WTC11 (cell line): ENCODE measurements at regions not wholly inside any gene's neighbourhood (a gene's known extent, or its start where the extent isn't known, plus 50 kb on each side); places are given as distances from the start of the nearest gene placed in this dataset.

Experiments
- ATAC-seq: fragments of 200-7000 bp; cut with Tn5 transposase; 2 replicates; pipeline ENCODE4 v1.10.0; 2021; ENCODE audit warnings: mild to moderate bottlenecking, moderate library complexity
- CTCF ChIA-PET: fragments of 300-600 bp; sonication (Branson Sonifier 250); formaldehyde crosslinking; loops from one replicate; lab custom pipeline; 2021; ENCODE audit warnings: antibody characterized with exemption; lab: Charles Lee
- POLR2A ChIA-PET: fragments of 350-600 bp; sonication (Branson Sonifier 250); formaldehyde crosslinking; loops from one replicate; lab custom pipeline; 2021; ENCODE audit warnings: antibody characterized with exemption; lab: Charles Lee
- DNase-seq: peaks from one replicate; pipeline ENCODE4 v3.0.0; 2021; ENCODE audit warnings: low spot score
- H3K27ac Mint-ChIP-seq: 2 replicates; pipeline ENCODE4 v1.8.0; 2021; ENCODE audit warnings: mixed read lengths
- H3K27me3 Mint-ChIP-seq: 2 replicates; pipeline ENCODE4 v1.8.0; 2021; ENCODE audit warnings: low read depth, mild to moderate bottlenecking, moderate library complexity, mixed read lengths
- H3K36me3 Mint-ChIP-seq: 2 replicates; pipeline ENCODE4 v1.8.0; 2021; ENCODE audit warnings: mixed read lengths
- H3K4me1 Mint-ChIP-seq: 2 replicates; pipeline ENCODE4 v1.8.0; 2022; ENCODE audit warnings: mixed read lengths
- H3K4me3 Mint-ChIP-seq: 2 replicates; pipeline ENCODE4 v1.8.0; 2021; ENCODE audit warnings: mild to moderate bottlenecking, moderate library complexity, mixed read lengths
- H3K9me3 Mint-ChIP-seq: 2 replicates; pipeline ENCODE4 v1.8.0; 2021; ENCODE audit warnings: mixed read lengths
- AFF4 ChIP-seq: sonication (generic); formaldehyde crosslinking; IDR thresholded peaks from 2 replicates; pipeline ENCODE4 v1.8.1; 2023; ENCODE audit warnings: mild to moderate bottlenecking, missing genetic modification reagents, borderline replicate concordance
- AR ChIP-seq: fragments of 250-450 bp; sonication (Bioruptor Pico); IDR thresholded peaks from 2 replicates; pipeline ENCODE4 v1.9.0; 2021; ENCODE audit warnings: mild to moderate bottlenecking
- CBFB ChIP-seq: sonication (generic); formaldehyde crosslinking; IDR thresholded peaks from 2 replicates; pipeline ENCODE4 v1.8.1; 2022; ENCODE audit warnings: mild to moderate bottlenecking, low read depth, missing genetic modification reagents
- CREM ChIP-seq: sonication (generic); formaldehyde crosslinking; IDR thresholded peaks from 2 replicates; pipeline ENCODE4 v1.8.1; 2022; ENCODE audit warnings: mild to moderate bottlenecking, missing genetic modification reagents, moderate library complexity
- E2F4 ChIP-seq: sonication (generic); formaldehyde crosslinking; IDR thresholded peaks from 2 replicates; pipeline ENCODE4 v1.8.1; 2022; ENCODE audit warnings: low read depth, mild to moderate bottlenecking, moderate library complexity, missing genetic modification reagents, borderline replicate concordance
- EMX1 ChIP-seq: fragments of 250-450 bp; sonication (Bioruptor Pico); IDR thresholded peaks from 2 replicates; pipeline ENCODE4 v1.8.0; 2021; ENCODE audit warnings: mild to moderate bottlenecking
- ESRRA ChIP-seq: sonication (generic); formaldehyde crosslinking; IDR thresholded peaks from 2 replicates; pipeline ENCODE4 v1.8.1; 2022; ENCODE audit warnings: mild to moderate bottlenecking, missing genetic modification reagents, borderline replicate concordance
- FOXJ3 ChIP-seq: sonication (generic); formaldehyde crosslinking; IDR thresholded peaks from 2 replicates; pipeline ENCODE4 v1.9.0; 2021; ENCODE audit warnings: missing genetic modification reagents, mild to moderate bottlenecking, borderline replicate concordance
- GABPB1 ChIP-seq: sonication (generic); formaldehyde crosslinking; IDR thresholded peaks from 2 replicates; pipeline ENCODE4 v1.8.1; 2023; ENCODE audit warnings: mild to moderate bottlenecking, missing genetic modification reagents
- HMGA2 ChIP-seq: fragments of 250-450 bp; sonication (Bioruptor Pico); IDR thresholded peaks from 2 replicates; pipeline ENCODE4 v1.4.0; 2021; ENCODE audit warnings: mild to moderate bottlenecking, moderate library complexity
- KAT7 ChIP-seq: sonication (generic); formaldehyde crosslinking; IDR thresholded peaks from 2 replicates; pipeline ENCODE4 v1.8.1; 2023; ENCODE audit warnings: missing genetic modification reagents, mild to moderate bottlenecking, borderline replicate concordance
- NR2C2 ChIP-seq: sonication (generic); formaldehyde crosslinking; IDR thresholded peaks from 2 replicates; pipeline ENCODE4 v1.8.0; 2022; ENCODE audit warnings: mild to moderate bottlenecking, missing genetic modification reagents
- PRRX2 ChIP-seq: fragments of 250-450 bp; sonication (Bioruptor Pico); IDR thresholded peaks from 2 replicates; pipeline ENCODE4 v1.8.0; 2021; ENCODE audit warnings: mild to moderate bottlenecking
- SMAD4 ChIP-seq: sonication (generic); formaldehyde crosslinking; IDR thresholded peaks from 2 replicates; pipeline ENCODE4 v1.8.0; 2022; ENCODE audit warnings: mild to moderate bottlenecking, missing genetic modification reagents
- SOX15 ChIP-seq: fragments of 250-450 bp; sonication (Bioruptor Pico); IDR thresholded peaks from 2 replicates; pipeline ENCODE4 v1.9.0; 2021; ENCODE audit warnings: mild to moderate bottlenecking
- TCF7 ChIP-seq: sonication (generic); formaldehyde crosslinking; IDR thresholded peaks from 2 replicates; pipeline ENCODE4 v1.8.0; 2022; ENCODE audit warnings: mild to moderate bottlenecking, low read depth, missing genetic modification reagents, moderate library complexity
- TP53 ChIP-seq: sonication (generic); formaldehyde crosslinking; IDR thresholded peaks from 2 replicates; pipeline ENCODE4 v1.8.1; 2023; ENCODE audit warnings: mild to moderate bottlenecking, missing genetic modification reagents
- ZNF121 ChIP-seq: sonication (generic); formaldehyde crosslinking; IDR thresholded peaks from 2 replicates; pipeline ENCODE4 v1.8.0; 2023; ENCODE audit warnings: missing genetic modification reagents
- ZNF219 ChIP-seq: sonication (generic); formaldehyde crosslinking; IDR thresholded peaks from 2 replicates; pipeline ENCODE4 v1.8.0; 2023; ENCODE audit warnings: missing genetic modification reagents, mild to moderate bottlenecking, borderline replicate concordance
- ZNF423 ChIP-seq: fragments of 250-450 bp; sonication (Bioruptor Pico); IDR thresholded peaks from 2 replicates; pipeline ENCODE4 v2.1.2; 2022; ENCODE audit warnings: mild to moderate bottlenecking, moderate library complexity
- ZNF512 ChIP-seq: sonication (generic); formaldehyde crosslinking; IDR thresholded peaks from 2 replicates; pipeline ENCODE4 v1.8.1; 2022; ENCODE audit warnings: missing genetic modification reagents, borderline replicate concordance
- ZNF671 ChIP-seq: fragments of 250-450 bp; sonication (Bioruptor Pico); IDR thresholded peaks from 2 replicates; pipeline ENCODE4 v1.8.0; 2021; ENCODE audit warnings: mild to moderate bottlenecking
- TF ChIP-seq, protein P1 (sequence below): fragments of 250-450 bp; sonication (Bioruptor Pico); IDR thresholded peaks from 2 replicates; pipeline ENCODE4 v1.8.0; 2021; ENCODE audit warnings: mild to moderate bottlenecking
- TF ChIP-seq, protein P2 (sequence below): sonication (generic); formaldehyde crosslinking; conservative IDR thresholded peaks from 2 replicates; pipeline ENCODE4 v1.8.1; 2022; ENCODE audit warnings: mild to moderate bottlenecking, missing genetic modification reagents

- no peak overlapping the region for H3K27ac Mint-ChIP-seq
- ATAC-seq = no peak
- H3K9me3 Mint-ChIP-seq = peaks cover 4% of the 10 kb centered on the region; the same call in 1 of the 2 replicates
- peaks cover 8% of the 10 kb centered on the region for H3K4me1 Mint-ChIP-seq
- ChIA-PET POLR2A (no interaction called here), CTCF (no interaction called here)
- no peak overlapping the region for H3K4me3 Mint-ChIP-seq
- TF ChIP-seq E2F4 (CRISPR knock-in tag) (no peak), CREM (CRISPR knock-in tag) (no peak)
- DNase-seq = no peak
- H3K27me3 Mint-ChIP-seq = no peaks in the 10 kb centered on the region
- no peaks in the 10 kb centered on the region for H3K36me3 Mint-ChIP-seq
Measured at GRCh38 chr2:7292154-7292691, 375.0 kb downstream of the RNF144A start.

DNA sequence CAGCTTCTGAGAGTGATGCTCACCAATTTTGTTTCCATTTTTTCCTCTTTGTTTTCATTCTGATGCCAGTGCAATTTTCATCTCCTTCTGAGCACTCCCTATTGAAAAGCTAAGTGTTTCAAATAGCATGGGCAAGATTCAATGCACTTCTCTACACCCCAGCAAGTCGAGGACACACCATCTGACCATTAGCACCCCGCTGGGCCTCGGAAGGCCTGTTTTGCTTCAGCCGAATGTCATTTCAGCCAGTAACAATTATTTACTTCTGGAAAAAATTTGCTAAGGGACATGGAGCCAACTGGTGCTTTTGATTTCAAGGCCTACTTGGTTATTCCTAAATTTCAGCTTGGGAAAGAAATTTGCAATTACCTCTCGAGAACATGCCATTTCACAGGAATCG lies 392.4 kb downstream of the RNF144A start:
- Mint-ChIP-seq H3K4me3 (no peak overlapping the region), H3K4me1 (peaks cover 11% of the 10 kb centered on the region), H3K9me3 (peaks cover 5% of the 10 kb centered on the region), H3K36me3 (no peaks in the 10 kb centered on the region)
- ATAC-seq = no peak
- TF ChIP-seq ZNF671 (CRISPR knock-in tag) (no peak), NR2C2 (CRISPR knock-in tag) (no peak), TCF7 (CRISPR knock-in tag) (no peak), ZNF219 (CRISPR knock-in tag) (no peak), SOX15 (CRISPR knock-in tag) (no peak), GABPB1 (CRISPR knock-in tag) (no peak), TP53 (CRISPR knock-in tag) (no peak), AFF4 (CRISPR knock-in tag) (no peak), CBFB (CRISPR knock-in tag) (no peak), KAT7 (CRISPR knock-in tag) (no peak), ESRRA (CRISPR knock-in tag) (no peak), FOXJ3 (CRISPR knock-in tag) (no peak), EMX1 (CRISPR knock-in tag) (no peak)
- TF ChIP-seq, protein P1, sequence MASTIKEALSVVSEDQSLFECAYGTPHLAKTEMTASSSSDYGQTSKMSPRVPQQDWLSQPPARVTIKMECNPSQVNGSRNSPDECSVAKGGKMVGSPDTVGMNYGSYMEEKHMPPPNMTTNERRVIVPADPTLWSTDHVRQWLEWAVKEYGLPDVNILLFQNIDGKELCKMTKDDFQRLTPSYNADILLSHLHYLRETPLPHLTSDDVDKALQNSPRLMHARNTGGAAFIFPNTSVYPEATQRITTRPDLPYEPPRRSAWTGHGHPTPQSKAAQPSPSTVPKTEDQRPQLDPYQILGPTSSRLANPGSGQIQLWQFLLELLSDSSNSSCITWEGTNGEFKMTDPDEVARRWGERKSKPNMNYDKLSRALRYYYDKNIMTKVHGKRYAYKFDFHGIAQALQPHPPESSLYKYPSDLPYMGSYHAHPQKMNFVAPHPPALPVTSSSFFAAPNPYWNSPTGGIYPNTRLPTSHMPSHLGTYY (CRISPR knock-in tag) = no peak
- TF ChIP-seq, protein P2, sequence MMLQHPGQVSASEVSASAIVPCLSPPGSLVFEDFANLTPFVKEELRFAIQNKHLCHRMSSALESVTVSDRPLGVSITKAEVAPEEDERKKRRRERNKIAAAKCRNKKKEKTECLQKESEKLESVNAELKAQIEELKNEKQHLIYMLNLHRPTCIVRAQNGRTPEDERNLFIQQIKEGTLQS = no peak
- TF ChIP-seq, all 79 proteins: peak for 0
- POLR2A ChIA-PET = no interaction called here
- Mint-ChIP-seq H3K27me3 (no peaks in the 10 kb centered on the region), H3K27ac (no peak overlapping the region)
- DNase-seq = peak; percentile 16
- CTCF ChIA-PET = interaction anchor here (0.5 kb wide), 1 partner anchor 36 kb away, joined by 3 read pairs; no protein-coding TSS in a partner anchor

- H3K4me1 Mint-ChIP-seq = peaks cover 33% of the 10 kb centered on the region
- no peaks in the 10 kb centered on the region for H3K9me3 Mint-ChIP-seq
- peaks cover 12% of the 10 kb centered on the region for H3K27me3 Mint-ChIP-seq
- DNase-seq = peak; percentile 15
- no peak overlapping the region for H3K27ac Mint-ChIP-seq
- ChIA-PET POLR2A (no interaction called here), CTCF (interaction anchor here (1.5 kb wide), 1 partner anchor 121 kb away, joined by 4 read pairs; no protein-coding TSS in a partner anchor)
- no peak overlapping the region for H3K4me3 Mint-ChIP-seq
- peak; percentile 69 for ATAC-seq
- H3K36me3 Mint-ChIP-seq = no peaks in the 10 kb centered on the region
- TF ChIP-seq ZNF512 (CRISPR knock-in tag) = no peak
- no peak for TF ChIP-seq HMGA2
- no peak for TF ChIP-seq ZNF121 (CRISPR knock-in tag)
- no peak for TF ChIP-seq SMAD4
- no peak for TF ChIP-seq ZNF423
- TF ChIP-seq PRRX2 (CRISPR knock-in tag) = no peak
- TF ChIP-seq AR (CRISPR knock-in tag) = no peak
Measured at GRCh38 chr2:7324706-7325105, 407.5 kb downstream of the RNF144A start.
